Smooth muscle cell of the brain vasculature (primary cell): ENCODE measurements at regions not wholly inside any gene's neighbourhood (a gene's known extent, or its start where the extent isn't known, plus 50 kb on each side); places are given as distances from the start of the nearest gene placed in this dataset.

ENCODE experiments used
- DNase-seq: peaks from one replicate; pipeline ENCODE4 v3.0.0-alpha.2; 2012; ENCODE audit warnings: low read depth, low spot score

DNA sequence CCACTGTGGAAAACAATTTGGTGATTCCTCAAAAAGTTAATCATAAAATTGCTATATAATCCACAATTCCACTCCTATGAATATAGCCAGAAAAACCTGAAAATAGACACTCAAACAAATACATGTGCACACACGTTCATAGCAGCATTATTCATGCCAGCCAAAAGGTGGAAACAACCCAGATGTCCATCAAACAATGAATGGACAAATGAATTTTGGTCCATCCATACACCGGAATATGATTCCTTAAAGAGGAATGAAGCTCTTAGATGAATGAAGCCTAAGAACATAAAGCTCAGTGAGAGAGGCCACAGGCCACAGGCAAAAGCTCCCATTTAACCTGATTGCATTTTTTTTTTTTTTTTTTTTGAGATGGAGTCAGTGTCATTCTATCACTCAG lies 114.6 kb upstream of the TNRC6C start:
- DNase-seq, result no peak

DNA sequence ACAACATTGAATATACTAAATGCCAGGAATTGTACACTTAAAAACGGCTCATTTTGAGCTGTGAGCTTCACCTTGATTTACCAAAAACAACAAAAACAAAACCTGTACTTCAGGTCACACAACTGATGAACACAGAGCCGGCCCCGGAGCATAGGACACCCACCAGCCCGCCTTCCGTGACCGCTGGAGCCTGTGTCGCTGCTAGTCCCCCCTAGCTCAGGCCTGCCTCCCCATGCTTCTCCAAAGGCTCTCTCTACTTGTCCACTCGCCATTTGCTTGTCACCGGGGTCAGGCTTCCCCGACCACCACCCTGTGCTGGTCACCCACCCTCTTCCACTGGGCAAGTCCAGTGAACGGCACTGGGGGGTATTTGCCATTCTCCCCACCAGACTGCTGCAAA lies 113.8 kb upstream of the TNRC6C start:
- no peak for DNase-seq

DNA sequence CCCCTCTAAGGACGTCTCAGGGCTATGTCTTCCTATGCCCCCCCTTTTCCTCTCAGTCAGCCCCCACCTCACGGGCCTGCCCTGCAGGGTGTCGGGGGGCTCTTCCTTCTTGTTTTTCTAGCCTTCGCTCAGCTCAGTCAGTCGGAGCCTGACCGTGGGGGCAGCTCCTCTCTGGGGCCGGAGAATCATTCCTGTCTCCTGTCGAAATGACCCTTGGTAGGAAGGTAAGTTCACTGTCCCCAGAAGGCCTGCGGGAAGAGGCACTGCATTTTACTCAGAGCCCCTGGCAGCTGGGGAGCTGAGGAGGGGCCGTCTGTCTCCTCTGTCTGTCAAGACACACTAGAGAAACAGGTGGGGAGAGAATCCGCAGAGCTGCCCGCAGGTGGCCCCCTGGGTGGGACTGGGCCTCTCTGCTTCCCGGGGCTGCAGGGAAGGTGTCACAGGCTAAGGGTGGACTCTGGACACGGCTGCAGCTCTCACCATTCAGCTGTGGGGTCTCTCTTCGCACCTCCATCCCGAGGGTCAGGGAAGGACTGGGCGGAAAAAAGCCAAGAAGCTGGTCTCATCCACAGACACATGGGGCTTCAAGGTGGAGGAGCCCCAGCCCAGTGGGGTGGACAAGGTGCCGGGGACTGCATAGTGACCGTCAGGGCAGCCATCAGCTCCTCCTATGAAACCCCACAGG lies 112.8 kb upstream of the TNRC6C start:
- no peak for DNase-seq

DNA sequence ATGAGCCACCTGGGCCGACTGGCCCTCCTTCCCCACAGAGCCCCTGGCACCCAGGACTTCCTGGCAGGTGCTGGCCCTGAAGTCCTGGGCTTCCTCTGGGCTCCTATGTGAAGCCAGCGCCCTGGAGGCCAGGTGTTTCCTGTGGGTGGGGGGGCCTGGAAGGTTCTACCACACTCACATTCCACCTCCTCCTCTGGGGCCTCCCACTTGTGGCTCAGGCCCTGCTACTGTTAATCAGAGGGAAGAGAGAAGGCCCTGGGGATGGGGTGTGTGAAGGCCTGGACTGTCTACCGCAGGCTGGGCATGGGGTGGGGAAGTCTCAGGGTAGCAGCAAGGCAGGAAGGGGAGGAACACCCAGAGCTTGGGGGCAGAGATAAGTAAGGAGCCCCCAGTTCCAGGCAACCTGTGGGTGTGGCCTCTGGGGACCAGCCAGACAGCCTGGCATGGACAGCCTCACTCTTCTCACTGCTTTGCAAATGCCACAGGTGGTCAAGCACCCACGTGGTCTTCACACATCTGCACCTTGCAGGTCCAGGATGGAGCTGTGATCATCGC lies 111.9 kb upstream of the TNRC6C start:
- DNase-seq, result no peak

DNA sequence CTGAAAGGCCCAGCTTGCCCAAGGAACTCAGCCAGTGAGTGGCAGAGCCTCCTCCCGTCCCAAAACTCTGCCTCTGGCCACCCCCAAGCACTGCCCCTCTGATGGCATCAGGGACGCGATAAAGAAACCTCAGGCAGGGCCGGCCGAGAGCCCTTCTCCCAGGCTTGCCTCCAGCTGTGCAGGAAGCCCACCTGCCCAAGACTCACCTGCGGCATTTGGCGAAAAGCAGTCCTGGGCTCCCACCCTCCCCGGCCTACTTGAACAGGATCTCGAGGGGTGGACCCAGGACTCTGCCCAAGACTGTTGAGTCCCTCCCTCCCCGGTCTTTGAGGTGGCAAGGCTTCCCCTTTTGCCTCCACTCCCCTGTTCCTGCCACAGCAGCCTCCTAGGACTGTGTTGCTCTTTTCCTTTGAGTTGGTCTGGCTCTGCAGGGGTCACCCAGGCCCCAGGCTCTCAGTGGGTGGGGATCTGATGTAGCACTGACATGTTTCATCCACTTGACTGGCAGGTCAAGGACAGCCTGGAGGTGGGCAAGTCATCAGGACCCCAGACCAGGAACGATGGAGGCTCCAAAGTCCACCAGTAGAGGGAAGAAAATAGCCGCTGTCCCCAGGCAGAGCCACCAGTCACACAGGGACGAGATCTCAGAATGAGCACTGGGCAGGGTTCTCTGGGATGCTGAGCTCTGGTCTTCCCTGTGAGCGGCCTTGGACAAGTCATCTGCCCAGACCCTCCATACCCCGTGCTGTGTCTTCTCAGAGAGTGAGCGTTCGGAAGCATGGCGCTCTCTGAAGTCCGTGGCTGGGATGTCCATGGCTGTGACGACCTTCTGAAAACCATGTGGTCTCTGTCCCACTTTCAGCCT lies 111.0 kb upstream of the TNRC6C start:
- DNase-seq, result no peak

DNA sequence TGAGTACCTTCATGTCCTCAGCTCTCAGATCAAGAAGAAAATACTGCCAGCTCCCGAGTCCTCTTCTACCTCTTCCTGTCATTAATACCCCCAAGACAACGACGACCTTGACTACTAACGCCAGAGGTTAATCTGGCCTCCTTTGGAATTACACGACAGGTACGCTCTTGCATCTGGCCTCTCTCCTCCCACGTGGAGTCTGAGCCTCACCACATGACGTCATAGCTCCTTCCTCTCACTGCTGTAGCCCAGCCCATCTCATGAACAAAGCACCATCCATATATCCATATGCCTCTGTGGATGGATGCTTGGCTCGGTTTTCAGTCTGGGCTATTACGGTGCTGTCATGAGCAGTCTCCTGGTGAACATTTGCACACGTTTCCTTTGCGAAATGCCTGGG lies 110.2 kb upstream of the TNRC6C start:
- no peak for DNase-seq

DNA sequence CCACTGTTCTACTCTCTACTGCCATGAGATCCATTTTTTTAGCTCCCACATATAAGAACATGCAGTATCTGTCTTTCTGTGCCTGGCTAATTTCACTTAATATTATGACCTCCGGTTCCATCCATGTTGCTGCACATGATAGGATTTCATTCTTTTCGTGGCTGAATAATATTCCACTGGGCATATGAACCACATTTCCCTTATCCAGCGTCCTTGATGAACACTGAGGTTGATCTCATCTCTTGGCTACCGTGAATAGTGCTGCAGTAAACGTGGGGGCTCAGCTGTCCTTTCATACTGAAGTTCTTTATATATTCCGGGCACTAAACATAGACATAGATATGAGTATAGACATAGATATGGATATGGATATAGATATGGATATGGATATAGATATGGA lies 109.3 kb upstream of the TNRC6C start:
- DNase-seq, result no peak

DNA sequence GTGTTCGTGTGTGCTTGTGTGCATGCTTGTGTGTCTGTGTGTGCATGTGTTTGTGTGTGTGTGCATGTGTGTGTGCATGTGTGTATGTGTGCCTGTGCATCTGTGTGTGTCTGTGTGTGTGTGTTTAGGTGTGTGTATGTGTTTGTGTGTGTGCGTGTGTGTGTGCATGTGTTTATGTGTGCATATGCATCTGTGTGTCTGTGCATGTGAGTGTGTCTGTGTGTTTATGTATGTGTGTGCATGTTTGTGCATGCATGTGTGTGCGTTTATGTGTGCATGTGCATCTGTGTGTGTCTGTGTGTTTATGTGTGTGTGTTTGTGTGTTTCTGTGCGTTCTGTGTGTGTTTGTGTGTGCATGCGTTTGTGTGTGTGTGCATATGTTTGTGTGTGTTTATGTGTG lies 106.6 kb upstream of the TNRC6C start:
- no peak for DNase-seq

DNA sequence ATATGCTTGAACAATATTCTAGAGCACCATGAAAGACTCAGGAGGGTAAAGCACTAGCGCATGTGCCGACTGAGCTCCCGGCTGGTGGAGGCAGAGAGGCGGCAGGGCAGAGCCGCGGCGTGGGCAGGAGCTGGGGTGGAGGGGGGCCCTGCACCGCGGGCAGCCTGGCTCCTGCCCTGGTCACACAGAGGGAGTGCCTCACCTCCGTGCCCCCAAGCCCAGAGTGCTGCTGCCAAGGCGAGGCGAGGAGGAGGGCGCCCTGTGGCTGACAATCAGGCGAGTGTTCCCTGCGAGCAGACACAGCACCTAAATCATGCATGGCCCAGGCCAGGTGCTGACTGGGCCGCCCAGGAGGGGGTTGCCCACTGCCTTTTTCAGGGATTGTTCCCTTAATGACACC lies 105.8 kb upstream of the TNRC6C start:
- no peak for DNase-seq

DNA sequence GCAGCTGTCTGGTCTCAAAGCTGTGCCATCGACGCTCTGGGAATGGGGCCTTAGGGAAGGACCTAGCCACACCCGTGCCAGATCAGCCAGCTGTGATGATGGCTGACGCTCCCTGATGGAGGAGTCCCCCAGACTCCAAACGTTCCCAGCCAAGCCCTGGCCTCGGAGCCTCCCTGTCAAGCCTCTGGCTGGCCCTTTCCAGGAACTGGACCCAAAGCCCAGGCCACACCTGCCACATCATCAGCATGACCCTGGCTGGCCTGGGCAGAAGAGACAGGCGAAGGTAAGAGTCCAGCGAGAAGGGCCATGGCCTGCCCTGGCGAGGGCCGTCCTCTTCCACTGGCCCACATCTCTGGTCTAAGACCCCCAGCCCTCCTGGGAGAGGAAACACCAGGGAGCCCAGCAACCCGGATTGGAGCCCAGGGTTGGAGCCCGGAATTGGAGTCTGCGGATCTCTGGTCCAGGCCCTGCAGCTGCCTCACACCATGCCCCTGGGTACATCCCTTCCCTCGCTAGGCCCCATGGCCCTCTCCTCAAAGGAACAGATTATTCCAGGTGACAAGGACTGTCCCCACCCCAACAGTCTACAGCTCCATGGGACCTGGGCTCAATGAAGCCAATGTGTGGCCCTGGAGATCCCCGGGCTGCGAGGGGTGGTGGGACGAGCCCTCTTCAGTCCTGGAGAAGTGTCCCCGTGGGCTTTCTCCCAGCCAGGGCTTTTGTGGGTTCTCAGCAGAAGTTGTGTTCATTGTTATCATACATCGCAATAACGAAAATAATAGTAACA lies 105.1 kb upstream of the TNRC6C start:
- no peak for DNase-seq

DNA sequence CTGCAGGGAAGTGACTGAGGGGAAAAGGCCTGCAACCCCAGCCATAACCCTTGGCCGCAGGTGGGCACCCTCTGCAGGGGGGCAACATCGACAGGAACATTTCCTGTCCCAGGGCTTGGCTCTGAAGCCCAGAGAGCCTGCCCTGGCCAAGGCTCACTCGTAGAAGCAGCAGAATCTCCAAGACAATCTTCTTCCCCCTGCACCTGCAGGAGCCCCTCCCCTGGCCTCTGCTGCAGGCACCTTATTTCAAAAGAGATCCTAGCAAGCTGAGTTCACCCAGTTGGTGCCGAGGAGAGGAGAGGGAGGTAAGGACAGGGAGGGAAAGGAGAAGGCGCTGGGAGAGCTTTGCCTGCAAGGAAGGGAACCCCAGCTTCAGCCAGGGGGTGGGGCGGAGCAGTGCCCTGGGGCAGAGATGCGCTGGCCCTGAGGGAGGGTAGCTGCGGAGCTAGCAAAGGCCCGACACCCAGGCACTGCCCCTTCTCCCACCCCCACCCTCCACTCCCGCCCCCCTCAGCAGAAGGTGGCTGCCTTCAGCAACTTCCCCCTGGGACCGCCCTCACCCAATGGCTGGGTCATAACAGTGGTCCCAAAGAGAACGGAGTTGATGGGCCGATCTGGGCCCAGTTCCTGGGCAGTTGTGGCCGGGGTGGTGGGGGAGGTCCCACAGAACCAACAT lies 104.3 kb upstream of the TNRC6C start:
- no peak for DNase-seq

DNA sequence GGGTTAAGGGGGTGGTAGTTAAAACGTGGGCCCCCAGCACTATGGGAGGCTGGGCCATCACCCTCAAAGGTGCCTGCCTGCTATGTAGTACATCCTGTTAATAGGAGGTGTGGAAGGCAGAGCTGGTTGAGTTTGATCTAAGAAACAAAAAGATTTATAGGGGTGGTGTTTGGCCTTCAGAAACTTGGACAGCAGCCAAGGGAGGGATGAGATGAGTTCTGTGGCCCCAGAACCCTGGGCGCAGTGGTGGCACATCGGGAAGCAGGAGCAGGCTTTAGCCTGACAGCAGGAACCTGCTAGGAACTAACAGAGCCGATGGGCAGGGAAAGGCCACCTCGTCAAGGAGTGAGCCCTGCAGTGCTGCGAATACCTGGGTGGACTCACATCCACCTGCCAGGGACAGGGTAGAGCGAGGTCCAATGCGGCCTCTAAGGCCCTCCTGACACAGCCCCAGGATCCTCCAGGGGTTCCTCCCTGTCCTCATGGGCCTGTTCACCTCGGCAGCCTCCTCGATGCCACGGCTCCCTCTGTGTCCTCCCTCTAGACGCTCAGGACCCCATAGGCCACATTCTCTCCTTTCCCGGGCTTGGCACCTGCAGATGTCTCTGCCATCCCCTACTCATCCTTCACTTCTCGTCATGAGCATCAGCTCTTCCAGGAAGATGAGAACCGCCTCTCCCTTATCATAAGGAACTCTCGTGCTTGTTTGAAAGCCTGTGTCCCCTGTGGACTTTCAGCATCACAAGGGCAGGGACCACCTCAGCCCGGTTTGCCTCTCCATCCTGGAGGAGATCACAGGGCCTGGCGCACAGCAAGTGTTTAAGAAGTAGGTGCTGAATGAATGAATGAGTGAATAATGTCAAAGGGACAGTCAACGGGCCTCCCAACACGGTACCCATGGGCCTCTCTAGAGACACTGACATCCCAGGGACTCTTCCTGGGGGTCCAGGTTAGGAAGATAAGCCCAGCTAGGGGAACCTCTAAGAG lies 103.5 kb upstream of the TNRC6C start:
- no peak for DNase-seq

DNA sequence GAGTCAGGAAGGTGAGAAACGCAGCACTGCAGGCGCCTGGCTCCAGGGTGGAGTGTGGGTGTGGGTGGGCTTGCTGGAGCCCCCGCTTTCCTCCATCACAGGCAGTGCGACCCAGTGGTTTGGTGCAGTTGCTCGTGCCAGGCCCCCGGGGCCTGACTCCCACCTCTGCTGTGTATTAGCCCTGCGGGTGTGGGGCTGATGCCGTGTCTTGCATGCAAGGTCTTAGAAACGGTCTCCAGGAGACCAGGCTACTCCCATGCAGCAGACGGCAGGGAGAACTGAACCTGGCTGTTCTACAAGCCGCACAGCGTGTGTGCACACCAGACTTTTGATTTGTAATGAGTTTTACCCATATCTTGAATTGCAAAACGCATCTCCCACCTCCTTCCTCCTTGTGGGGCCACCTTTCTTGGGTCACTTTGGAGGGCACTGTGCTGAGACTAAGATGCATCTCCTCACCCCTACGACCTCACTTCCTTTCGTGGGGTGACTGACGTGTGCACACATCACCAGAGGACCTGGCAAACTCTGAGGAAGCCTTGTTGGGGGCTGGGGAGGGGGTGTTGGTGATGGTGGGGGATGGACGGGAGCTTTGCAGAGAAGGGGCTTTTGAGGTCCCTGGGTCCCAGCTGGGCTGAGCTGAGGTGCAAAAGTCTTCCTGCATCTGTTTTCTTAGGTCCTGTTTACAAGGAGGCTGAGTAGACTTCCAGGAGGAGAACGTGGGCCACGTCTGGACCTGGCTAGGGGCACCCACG lies 101.8 kb upstream of the TNRC6C start:
- DNase-seq, result no peak

DNA sequence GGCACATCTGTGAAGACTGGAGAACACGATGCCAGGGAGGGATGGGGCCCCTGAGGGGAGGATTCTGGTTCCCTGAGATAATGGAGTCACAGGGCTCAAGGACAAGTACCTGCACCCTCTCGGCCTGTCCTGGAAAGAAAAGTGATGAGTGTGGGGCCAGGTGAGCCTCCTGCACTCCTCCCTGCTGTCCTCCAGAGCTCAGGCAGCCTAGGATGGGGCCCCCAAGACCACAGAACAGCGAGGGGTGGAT lies 101.3 kb upstream of the TNRC6C start:
- no peak for DNase-seq

DNA sequence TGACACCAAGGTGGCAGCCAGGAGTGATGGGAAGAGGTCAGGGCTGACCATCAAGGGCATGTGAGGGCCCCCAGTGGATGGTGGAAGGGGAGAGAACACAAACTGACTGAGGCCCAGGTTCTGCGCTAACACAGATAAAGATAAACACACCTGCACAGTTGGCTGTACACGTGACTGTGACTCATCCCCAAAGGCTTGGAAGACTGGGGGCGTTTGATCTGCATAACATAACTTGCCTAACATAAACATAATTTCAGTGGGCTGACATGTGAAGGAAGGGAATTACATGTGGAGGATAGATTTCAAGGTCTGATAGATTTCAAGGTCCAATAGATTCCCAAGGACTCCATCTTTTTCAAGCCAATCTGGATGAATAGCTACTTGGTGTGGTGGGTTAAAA lies 100.9 kb upstream of the TNRC6C start:
- no peak for DNase-seq

DNA sequence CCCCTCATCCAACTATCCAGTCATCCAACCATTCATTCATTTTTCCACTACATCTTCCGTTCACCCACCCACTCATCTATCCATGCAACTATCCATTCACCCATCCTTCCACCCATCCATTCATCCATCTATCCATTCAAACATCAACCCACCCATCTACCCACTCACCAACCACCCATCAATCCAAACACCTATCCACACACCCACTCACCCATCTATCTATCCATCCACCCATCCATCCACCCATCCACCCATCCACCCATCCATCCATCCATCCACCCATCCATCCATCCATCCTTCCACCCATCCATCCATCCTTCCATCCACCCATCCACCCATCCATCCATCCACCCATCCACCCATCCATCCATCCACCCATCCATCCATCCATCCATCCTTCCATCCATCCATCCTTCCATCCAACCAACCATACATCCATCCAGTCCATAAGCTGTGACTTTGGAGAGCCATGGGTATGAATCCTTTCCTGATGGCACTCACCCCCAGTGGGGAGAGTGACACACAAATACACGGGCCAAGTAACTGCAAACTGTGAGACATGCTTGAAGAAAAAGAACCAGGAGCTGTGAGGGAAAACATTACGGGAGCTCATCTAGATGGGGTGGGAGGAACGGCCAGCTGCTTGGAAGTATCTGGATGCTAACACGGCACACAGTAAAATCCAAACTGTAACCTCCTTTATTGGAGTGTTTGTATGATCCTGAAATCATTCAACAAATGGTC lies 100.0 kb upstream of the TNRC6C start:
- no peak for DNase-seq

DNA sequence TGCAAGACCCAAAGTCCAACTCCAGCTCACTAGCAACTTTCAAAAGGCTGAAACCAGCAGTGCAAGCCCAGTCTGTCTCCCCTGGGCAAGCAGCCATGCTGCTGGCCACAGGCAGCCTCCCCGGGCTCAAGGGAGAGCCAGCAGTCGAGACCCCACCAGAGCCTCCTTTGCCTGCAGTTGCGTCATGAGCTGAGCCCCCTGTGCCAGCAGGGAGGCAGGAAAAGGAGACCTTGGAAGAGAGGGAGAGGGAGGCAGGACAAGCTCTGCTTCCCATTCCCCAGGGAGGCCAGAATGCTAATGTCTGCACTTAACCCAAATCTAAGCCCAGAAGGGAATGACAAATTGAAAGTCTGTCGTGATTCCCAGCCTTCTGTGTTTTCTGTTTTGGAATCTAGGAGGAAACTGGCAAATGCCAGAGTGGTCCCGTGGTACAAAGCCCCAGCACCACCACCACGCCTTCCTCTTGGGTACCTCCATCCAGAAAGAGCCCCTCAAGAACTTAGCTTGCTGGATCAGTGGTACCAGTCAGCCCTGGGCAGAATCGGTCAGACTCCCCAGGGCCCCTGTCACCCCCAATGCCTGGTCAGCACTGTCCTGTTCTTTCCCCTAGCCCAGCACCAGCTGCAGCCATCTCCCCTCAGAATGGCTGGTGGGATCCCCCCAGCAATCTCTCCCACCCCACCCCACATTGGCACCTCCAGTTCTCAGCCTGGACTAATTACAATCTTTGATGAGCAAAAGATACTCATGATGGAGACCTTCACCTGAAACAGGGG lies 99.3 kb upstream of the TNRC6C start:
- DNase-seq, result no peak

DNA sequence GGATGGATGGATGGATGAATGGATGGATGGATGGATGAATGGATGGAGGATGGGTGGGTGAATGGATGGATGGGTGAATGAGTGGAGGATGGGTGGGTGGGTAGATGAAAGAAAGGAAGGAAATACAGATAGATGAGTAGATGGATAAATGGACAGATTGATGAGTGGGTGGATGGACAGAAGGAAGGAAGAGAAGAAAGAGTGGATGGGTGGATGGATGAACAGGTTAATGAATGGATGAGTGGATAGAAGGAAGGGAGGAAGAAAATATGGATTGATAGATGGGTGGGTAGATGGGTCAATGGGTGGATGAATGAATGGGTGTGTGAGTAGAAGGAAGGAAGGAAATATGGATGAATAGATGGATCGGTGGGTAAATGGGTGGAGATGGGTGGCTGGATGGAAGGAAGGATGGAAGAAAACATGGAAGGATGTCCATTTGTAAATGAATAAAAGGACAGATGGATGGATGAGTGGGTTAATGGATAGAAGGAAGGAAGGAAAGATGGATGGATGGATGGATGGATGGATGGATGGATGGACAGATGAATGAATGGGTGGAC lies 97.3 kb upstream of the TNRC6C start:
- no peak for DNase-seq
